Epidermal melanocyte (primary cell): ENCODE measurements at regions not wholly inside any gene's neighbourhood (a gene's known extent, or its start where the extent isn't known, plus 50 kb on each side); places are given as distances from the start of the nearest gene placed in this dataset.

Experiments used
- DNase-seq: peaks from one replicate; pipeline ENCODE4 v3.0.0; 2011; ENCODE audit warnings: low spot score; ENCODE audit not compliant: insufficient read length

- no peak for DNase-seq
These were observed 976.9 kb upstream of the MBL2 start for GRCh38 chr10:53749439-53749838.

DNA sequence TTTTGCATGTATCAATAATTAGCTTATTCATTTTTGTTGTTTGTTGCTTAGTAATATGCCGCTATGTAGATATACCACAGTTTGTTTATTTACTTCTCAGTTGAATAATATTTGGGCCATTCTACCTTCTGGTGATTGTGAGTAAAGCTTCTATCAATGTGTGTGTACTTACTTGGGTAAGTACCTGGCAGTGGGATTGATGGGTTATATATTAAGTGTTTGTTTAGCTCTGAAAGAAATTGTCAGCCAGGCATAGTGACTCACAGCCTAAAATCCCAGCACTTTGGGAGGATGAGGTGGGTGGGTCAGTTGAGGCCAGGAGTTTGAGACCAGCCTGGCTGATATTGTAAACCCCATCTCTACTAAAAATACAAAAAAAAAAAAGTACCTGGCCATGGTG, 975.7 kb upstream of the MBL2 start:
- DNase-seq = no peak

- no peak for DNase-seq
These were observed 972.2 kb upstream of the MBL2 start for GRCh38 chr10:53744746-53745145.

DNA sequence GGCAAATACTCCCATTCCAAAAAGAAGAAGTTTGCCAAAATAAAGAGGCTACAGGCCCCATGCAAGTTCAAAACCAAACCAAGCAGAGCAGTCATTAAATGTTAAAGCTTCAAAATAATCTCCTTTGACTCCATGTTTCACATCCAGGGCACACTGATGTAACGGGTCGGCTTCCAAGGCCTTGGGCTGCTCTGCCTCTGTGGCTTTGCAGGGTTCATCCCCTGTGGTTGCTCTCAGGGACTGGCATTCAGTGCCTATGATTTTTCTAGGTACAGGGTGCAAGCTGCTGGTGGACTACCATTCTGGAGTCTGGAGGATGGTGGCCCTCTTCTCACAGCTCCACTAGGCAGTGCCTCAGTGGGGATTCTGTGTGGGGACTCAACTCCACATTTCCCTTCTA, 971.6 kb upstream of the MBL2 start:
- DNase-seq = no peak

DNA sequence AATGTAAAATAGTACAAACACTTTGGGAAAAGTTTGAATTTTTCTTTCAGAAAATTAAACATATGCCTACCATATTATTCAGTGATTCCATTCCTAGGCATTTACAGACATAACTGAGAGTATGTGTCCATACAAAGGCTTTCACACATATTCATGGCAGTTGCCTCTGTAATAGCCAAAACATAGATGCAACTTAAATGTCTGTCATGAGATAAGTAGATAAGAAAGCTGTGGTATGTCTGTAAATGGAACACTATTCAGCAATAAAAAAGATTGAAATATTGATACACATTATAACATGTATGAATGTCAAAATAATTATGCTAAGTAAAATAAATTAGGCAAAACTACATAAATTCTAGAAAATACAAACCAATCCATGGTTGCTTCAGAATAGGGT, 964.5 kb upstream of the MBL2 start:
- no peak for DNase-seq

DNA sequence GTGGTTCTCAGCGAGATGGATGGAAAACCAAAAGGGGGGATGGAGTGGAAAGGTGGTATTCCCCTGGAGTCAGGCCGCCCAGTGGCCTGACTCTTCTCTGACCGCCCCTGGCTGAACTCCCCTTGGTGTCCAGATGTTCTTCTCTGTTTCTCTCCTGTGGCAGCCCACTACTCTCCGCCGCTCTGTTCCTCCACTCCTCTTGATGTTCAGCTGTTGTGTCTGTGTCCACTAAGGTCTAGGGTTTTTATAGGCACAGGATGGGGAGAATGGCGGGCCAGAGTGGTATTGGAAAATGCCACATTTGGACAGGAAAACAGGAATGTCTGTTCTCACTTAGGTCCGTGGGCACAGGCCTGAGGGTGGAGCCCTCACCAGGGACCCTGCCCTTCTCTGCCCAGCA, 954.3 kb upstream of the MBL2 start:
- DNase-seq = no peak

DNA sequence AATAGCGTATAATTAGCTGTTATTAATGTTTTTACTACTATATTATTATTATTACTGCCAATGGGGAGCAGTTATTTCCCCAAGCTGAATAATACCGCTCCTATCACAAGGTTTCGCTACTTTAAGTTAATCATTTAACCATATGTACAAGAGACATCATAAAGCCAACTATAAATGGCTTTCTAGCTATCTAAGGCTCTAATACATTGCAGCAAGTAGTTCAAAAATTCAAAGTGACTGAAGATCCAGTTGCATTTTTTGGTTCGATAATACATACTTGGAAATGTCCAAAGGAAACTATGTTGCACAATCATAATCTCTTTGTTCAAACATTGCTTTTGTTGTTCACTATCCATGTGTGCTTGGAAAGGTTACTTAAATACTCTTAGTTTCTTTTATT, 952.0 kb upstream of the MBL2 start:
- DNase-seq = no peak

DNA sequence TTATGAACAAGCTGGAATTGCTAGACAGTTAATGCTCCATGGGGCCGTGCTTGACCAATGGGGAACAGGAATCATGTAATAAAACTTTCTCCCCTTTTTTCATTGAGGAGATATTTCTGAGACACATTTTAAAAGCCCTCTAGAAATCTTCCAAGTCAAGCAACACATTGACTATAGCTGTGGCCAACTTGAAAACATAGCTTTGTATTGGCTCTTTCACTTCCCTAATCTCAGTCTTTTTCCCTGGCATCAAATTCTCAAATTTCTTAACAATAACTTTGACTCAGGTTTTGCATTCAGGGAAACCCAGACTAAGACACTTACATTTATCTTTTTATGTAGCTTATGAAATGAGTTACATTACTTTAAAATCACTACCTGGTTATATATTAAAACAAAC, 947.1 kb upstream of the MBL2 start:
- DNase-seq = no peak

- no peak for DNase-seq
These were observed 943.6 kb upstream of the MBL2 start for GRCh38 chr10:53716156-53716555.

GRCh38 chr10:53713431-53713830, 940.8 kb upstream of the MBL2 start:
- no peak for DNase-seq

- DNase-seq = no peak
These were observed 929.9 kb upstream of the MBL2 start for GRCh38 chr10:53702489-53702888.

- no peak for DNase-seq
These were observed 928.6 kb upstream of the MBL2 start for GRCh38 chr10:53701213-53701612.

- DNase-seq = no peak
These were observed 927.7 kb upstream of the MBL2 start for GRCh38 chr10:53700278-53700677.

DNA sequence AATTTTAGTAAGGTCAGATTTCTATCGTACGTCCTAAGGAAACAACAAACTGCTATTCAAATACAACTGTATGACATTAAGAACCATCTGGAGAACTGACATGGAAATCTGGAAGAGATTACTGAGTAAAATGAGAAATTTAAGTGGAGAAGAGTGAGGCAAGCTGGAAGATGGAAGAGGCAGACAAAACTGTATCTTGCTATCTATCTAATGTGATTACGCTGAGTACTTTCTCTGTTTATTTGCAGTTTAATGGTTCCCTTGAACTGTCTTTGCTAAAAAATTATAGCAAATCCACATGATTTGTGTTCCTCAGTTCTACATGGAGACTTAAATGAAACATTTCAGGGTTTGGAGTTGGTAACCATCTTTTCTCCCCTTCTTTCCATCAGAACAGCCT, 927.1 kb upstream of the MBL2 start:
- DNase-seq = no peak

GRCh38 chr10:53699231-53699630, 926.6 kb upstream of the MBL2 start:
- DNase-seq = no peak

GRCh38 chr10:53697038-53697437, 924.5 kb upstream of the MBL2 start:
- DNase-seq = no peak

DNA sequence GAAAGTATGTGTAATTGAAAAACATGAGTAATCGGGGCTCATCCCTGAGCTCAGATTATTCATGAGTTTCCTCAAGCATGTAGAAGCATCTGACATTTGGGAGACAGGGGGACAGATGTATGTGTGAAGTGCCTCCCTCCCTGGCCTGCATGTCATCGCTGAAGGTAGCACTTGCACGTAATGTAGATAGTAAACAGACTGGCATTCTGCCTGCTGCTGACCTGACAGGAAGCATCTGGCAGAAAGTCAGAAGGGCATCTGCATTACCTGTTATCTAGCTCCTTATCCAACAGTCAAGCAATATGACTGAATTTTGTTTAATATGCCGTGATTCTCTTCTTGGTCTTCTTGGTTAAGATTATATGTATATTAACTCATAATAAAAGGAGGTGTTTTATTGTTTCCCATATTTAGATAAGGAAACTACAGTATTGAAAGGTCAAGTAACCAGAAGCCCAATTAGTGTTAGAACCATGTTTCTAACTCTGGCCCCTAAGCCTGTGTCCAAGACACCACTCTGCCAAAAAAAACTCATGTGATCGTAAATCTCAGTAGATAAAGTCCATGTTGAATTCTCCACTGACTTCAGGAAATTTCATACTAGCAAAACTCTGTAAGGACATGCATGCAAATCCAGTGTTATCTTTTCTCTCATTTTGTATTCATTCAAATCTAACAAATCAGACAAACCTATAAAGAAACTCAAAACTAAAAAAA, 918.1 kb upstream of the MBL2 start:
- DNase-seq = no peak

DNA sequence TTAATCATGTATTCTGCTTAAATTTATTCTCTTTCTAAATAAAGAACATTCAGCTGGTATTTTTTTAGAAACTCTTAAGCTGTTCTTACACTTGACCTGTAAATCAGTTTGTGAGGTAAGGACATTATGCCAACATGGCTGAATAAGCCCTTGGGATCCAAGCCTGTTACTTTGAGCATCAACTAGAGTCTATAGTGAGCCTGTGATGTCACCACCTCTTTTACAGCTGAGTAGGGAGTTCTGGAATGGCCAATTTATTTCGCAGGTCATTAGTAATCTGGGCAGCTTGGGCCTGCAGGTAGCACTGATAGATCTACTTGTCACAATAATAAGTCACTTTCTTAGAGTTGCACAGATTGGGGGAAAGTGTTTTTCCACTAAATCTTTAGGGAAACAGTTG, 915.2 kb upstream of the MBL2 start:
- no peak for DNase-seq

DNA sequence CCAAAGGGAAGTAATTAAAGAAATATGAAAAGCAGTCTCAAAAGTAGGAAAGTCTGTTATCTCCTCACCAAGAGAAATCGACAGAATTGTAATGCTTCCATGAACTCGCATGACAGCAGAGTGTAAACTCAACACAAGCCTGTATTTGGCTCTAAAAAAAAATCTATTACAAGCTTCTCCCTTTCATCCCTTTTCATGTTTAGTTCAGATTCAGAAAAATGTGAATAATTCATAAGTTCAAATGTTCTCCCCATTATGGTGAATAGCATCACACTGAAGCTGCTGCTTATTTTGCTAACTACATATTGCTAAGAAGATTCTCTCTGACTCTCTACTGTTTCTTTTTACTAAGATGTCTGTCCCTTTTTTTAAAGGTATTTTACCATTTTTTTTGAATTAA, 910.3 kb upstream of the MBL2 start:
- DNase-seq = no peak

DNA sequence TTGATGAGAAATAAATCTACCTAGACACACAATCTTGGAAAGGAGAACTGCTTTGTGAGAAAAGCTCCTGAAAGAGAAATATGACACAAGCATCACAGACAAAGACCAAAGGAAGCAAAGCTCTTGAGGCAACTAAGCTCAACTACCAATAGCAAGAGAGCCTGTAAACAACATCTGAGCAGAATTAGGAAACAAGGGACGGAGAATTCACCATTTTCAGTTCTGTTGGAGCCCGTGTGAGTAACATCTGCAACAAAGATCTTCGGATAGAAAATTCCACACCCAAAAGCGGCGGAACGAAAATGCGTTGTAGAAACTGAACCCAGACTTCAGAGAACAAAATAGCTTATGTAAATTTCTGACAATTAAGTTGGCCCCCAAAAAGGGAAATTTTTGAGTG, 909.9 kb upstream of the MBL2 start:
- DNase-seq = no peak

GRCh38 chr10:53679666-53680065, 907.1 kb upstream of the MBL2 start:
- DNase-seq = no peak

- no peak for DNase-seq
These were observed 902.6 kb upstream of the MBL2 start for GRCh38 chr10:53675177-53675576.

GRCh38 chr10:53667063-53667462, 894.5 kb upstream of the MBL2 start:
- no peak for DNase-seq
